ENCODE measurements at regions not wholly inside any gene's neighbourhood (a gene's known extent, or its start where the extent isn't known, plus 50 kb on each side); places are given as distances from the start of the nearest gene placed in this dataset.
"Not testable (repeated sequence)": the region's sequence is repeated elsewhere in the genome, so short reads cannot be mapped to it uniquely, and the experiment has no call there.

DNA sequence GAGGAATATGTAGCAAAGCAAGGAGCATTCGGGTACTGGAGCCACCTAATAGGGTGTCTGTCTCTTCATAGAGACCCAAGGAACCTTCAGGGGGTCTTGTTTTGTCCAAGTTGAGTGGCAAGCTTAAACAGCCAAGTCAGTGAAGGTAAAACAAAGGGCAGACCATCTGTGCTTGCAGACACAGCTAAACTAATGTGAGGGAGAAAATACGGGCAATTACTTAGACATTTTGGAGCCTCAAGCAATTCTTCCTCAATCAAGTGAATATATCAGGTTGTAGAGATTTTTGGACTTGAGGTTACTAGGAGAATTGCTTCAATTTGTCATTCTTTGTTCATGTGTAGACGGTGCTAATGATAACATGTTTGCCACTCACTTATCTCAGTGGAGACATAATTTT, 148.2 kb upstream of the ARHGAP20 start:
- DNase-seq: peak; percentile 23

DNA sequence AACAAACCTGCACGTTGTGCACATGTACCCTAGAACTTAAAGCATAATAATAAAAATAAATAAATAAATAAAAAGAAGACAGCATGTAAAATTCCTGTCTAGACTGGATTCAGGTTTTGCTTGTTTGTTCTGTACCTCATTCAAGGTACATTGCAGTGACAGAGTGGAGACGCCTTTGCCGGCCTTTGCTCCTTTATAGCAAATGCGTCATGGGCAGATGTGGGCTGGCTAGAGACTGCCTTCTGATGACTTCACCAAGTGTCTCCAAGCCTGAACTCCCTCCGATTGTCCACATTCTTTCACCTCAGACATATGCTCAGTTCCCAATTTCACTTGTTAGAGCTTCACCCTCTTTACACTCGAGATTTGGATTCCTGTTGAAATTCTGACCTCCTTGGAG, 147.8 kb upstream of the ARHGAP20 start:
- no peak for DNase-seq

DNA sequence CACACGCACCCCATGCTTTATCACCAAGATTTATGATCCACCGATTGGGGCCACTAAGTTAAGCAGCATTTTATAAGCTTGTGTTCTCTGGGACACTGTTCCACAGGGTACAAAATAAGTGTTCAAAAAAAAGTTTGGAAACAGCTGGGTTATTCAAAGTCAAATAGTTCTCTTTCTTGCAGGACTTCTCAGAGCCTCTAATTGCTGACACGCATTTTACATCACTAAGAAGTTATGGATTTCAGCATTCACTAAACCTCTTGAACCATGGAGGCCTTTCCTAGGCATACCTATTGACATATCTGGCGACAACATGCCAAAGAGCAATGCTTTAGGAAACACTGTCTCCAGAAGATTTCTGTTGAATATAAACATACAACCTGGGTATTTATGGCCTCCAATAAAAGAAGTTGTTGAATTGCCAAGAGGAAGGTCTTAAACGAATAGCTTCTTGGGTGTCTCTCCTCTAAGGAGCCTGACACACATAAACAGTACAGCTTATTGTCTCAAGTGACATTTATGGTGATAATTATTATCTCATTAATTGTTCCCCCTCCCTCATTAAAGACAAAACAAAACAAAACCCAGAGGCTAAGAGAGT, 147.1 kb upstream of the ARHGAP20 start:
- no peak for DNase-seq

DNA sequence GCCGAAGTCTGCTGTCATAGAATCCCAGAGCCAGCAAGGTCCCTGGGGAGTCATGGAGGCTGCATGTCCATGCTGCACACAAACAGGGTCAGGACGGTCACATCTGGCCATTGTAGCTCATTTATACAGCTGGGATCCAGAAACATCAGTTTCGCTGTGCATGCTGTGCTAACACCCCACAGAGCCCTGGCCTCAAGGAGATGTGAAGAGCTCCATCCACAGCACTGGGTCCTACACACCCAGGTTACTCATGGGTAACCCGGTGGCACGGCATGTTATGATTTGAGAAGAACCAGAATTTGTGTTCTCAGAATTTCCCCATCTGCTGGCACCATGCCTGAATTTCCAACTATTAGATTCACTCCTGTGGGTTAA, 146.3 kb upstream of the ARHGAP20 start:
- DNase-seq: no peak

DNA sequence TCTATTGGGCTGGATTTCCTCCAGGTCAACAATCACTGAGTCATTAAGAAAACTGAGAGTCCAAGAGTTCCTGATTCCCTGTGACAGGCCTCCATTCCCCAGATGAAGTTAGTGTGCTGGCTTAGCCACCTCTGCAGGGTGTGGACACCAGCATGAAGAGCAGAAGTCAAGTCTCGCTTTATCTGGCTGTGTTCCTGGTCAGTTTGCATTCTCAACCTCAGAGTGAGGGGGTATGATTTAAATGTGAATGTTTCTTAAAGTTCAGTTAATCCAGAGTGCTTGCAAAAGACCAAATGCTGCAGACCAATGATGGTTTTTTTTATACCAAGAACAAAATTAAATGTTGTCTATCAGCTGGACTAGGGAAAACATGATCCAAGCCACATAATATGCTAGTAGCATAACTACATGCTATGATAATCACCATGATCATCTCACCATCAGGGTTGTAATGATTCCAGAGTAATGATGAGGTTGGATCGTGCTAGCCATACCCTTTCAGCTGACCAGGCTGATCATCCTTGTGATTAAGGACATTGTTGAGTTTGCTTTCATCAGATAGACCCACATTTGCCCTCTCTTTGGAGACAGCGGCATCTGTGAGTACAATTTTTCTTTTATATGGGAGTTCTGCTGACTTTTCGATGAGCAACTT, 145.8 kb upstream of the ARHGAP20 start:
- no peak for DNase-seq

DNA sequence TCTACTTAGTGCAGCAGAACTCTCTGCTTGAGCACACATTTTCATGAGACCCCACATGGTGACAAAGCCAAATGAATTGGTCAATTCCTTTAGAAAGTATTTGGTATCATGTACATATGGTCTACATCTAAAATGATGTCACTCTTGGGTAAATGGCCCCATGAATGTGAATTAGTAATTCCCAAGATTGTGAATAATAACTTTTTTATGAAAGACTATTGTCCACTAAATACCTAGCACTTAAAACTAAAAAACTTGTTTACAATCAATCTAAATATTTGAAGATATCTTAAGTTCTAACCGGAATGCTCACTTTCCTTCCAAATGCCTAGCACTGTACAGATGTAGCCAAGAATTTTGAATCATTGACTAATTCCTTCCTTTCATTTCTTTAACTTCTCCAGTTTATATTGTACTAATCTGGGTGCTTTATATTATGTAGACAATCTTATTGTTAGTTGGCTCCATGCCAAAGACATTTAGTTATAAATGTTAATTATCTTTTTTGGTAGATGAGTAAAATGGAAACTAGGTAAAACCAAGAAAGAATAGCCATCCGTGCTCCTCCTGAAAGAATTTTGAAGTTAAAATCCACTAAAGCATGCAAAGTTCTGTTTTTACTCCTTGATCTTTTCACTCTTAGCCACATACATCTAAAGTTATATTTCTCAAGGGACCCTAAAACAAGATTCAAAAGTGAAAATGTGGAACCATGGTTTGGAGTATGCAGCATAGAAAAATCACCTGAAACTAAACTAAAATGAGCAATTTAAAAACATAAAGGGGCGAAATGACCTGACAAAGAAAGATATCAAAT, 145.0 kb upstream of the ARHGAP20 start:
- no peak for DNase-seq

DNA sequence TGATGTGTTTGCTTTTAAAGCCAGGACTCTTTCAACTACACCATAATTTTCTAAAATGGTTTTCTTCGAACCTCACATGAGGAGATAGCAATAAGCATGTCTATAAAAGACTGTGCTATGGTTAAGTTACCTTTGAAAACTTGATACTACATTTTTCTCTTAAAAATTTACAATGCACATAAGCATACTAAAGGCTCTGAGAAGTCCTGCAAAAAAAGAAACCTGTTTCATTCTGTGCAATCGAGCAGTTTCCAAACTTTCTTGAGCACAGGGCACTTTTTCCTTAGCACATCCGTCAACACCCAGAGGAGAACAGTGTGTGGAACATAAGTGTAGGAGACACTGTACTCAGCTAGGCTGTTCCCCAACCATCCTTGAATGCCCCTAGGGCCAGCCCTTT, 144.1 kb upstream of the ARHGAP20 start:
- DNase-seq: no peak

DNA sequence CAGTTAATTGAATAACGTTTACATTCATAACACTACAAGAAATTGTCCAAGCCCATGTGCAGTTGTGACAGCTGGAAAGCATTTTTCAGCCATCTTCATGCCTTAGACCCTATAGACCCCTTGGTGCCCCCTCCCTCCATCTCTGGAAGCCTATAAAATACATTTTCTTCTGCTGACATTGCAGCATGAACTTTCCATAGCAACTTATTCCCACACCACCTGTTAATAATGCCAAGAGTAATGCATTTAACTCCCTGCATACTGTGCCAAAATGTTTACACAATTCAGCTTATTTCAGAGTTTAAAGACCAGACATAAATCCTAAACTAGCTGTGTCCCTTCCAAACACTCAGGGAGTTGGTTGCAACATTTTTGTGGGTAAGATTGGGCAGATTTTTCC, 143.0 kb upstream of the ARHGAP20 start:
- DNase-seq: no peak

DNA sequence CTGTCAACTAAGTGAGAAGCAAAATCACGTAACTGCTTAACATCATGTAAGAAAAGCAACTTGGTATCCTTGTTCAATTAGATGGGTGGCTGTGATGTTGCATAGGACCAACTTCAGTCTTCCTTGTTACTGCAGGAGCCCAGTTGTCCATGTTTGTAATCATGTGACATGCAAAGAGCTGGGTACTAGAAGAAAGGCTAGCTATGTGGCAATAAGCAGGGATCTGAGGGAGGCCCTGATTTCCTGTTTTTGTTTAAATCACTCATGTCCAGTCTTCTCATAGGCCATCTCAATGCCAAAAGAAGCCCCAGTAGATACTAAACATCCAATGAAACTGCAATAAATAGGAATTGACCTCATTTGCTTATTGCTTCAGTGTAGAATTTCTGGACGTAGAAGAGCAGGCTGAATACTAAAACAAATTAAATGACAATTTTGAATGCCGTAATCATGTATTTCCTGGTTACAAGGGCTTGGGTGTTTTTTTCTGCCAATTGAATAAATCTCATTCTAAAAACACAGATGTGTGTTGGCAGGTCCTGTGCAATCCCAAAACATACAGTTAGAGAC, 140.8 kb upstream of the ARHGAP20 start:
- peak; percentile 8 for DNase-seq

DNA sequence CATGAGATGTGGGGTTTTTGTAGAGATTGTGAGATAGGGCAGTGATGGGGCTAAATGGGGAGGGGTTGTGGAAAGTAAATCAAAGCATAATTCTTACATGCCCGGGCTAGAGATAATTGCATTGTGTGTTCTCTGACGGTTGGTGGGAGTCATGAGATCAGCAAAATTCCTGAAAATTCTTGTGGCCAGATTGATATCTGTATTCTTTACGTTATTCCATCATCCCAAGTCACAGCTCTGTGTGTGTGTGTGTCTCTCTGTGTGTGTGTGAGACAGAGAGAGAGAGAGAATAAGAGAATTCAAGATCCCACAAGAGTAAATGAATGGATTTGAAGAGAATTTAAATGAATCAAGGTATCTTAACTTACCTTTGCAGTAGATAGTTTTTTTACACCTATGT, 138.6 kb upstream of the ARHGAP20 start:
- no peak for DNase-seq

DNA sequence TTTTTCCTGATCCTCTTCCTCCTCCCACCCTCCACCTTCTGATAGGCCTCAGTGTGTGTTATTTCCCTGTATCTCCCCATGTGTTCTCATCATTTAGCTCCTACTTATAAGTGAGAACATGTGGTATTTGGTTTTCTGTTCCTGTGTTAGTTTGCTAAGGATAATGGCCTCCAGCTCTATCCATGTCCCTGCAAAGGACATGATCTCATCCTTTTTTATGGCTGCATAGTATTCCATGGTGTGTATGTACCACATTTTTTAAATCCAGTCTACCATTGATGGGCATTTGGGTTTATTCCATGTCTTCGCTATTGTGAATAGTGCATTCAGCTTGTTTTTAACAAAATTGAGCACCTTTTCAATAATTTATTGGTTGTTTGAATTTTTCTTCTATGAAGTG, 130.8 kb upstream of the ARHGAP20 start:
- DNase-seq: not testable (repeated sequence)

DNA sequence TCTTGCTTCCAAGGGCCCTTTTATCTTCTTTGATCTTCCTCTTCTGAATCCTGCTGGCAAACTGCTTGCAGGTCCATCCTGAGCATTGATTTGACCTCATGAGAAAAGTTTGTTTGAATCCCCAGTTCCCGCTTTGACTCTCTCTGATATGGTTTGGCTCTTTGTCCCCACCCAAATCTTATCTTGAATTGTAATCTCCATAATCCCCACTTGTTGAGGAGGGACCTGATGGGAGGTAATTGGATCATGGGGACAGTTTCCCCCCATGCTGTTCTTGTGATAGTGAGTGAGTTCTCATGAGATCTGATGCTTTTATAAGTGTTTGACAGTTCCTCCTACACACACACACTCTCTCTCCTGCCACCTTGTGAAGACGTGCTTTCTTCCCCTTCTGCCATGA, 126.6 kb upstream of the ARHGAP20 start:
- DNase-seq: peak; percentile 32

DNA sequence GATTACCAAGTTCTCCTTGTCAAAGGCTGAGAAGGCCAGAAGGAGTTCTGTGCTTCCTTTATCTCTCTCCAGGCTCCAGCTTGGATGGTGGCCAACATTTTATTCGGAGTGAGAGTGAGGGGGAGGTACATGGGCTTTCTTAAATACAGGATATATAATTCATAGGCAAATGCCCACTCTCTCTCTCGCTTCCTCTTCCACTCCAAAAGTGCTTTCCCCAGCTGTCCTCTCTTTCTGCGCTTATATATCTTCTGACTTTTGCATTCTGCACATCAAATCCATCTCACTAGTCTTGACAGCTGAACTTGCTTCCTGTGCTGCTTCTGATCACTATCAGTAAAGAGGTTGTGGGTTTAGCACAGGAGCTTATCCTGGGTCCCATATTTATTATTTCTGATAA, 125.4 kb upstream of the ARHGAP20 start:
- no peak for DNase-seq

DNA sequence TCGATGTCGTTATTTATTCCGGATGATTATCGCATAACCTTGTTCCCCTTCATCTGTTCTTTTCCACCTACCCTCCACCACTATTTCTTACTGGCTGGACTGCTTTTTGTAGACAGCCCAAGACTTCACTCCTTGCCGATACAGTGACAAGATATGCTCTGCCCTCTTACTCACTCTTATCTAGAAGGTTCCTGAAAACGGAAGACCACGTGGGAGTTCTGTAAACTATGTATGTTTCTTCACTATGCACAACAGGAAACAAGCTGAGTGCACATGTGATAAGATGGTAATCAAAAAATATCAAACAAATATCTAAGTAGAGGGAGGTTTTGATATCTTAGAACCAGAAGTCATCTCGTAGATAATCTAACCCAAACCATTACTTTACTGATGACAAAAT, 122.9 kb upstream of the ARHGAP20 start:
- DNase-seq: no peak

DNA sequence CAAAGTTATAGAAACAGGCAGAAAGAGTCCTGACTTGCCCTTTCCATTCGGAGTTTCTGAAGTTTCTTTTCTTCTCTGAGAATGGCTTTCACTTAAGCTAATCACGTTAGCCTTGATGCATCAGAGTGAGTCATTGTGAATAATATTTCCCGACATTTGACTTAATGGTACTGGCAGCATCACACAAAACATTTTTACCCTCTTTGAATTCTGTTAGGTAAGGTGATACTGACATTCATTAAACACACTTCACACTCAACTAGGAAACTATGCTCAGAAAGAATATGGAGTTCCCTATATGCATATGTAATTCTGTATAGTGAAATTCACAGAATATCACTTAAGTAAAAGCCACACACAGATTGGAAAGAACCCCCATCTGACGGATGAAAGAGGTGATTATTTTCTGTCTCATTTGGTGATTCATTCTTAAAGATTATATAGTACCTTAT, 120.8 kb upstream of the ARHGAP20 start:
- DNase-seq: no peak

DNA sequence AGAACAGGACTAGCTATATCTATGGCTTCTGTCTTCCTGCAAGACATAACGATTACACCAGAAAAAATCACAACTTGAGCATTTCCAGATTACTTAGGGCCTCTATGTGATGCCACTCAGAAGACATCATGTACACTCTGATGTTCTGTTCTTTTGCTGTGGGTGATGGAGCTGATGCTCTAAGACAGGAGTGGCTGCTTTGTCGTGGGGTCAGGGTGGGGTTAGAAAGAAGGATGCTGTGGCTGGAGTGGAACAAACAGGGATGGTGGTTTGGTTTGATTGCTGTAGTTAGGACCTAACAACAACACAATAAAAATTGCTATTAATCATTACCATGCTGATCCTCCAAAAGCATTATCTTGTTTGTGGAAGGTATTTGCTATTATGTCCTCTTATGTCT, 120.3 kb upstream of the ARHGAP20 start:
- DNase-seq: no peak

DNA sequence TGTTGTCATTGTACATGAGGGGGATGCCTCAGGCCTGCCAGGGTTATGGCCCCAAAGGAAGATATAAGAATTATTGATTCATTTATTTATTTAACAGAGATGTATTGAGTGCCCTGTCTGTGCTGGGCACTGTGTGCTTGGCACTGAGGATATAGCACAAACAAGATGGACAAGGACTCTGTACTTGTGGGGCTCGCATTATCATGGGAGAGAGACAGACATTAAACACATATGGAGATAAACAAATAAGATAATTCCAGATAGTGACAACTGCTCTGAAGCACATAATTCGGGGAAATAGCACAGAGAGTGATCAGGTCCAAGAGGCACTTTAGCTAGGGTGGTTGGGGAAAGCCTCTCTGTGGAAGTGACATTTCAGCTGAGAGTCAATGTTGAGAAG, 119.8 kb upstream of the ARHGAP20 start:
- no peak for DNase-seq

DNA sequence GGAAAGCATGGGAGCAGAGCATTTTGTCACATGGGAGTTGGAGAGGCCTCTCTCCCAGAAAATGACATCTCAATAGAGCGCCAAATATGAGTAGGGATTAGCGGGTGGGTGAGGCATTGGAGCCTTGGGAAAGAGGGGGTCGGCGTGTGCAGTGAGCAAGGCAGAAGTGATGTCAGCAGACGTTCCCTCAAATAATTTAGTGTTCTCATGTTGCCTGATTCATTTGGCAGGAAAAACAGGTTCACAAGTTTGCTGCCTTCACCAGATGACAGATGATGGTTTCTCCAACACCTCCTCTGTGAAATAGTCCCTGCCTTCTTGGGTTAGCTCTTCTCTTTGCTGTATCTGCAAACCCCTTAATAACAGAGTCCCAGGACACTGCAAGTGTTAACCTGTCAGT, 118.5 kb upstream of the ARHGAP20 start:
- no peak for DNase-seq

DNA sequence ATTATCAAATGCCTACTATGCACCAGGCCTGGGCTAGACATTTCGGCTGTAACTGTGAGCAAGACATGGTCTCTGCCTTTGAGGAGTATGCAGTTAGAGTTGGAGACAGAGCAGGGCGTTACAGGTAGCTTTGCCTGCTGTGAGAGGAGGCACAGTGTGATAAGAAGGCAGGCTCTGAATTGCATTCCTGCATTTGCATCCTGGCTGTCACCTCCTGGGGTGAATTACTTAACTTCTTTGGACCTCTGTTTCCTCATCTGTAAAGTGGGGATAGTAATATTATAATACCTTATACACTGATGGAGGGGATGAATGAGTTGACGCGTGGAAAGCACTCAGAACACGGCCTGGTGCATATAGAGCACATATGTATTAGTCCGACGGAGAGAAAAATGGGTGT, 118.1 kb upstream of the ARHGAP20 start:
- no peak for DNase-seq

DNA sequence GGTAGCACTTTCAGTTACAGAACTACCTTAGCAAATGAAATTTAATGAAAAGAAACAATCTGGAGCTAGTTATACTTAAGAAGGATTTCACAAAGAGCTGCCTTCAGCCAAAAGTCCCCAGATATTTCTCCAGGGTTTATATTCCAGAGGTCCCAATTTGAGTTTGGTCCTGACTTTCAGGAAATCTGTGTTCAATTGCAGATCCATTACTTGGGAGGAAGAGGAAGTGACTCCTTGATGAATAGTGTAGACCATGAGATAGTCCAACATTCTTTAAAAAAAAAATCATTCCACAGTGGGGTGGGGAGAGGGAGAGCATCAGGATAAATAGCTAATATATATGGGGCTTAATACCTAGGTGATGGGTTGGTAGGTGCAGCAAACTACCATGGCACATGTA, 117.6 kb upstream of the ARHGAP20 start:
- no peak for DNase-seq

DNA sequence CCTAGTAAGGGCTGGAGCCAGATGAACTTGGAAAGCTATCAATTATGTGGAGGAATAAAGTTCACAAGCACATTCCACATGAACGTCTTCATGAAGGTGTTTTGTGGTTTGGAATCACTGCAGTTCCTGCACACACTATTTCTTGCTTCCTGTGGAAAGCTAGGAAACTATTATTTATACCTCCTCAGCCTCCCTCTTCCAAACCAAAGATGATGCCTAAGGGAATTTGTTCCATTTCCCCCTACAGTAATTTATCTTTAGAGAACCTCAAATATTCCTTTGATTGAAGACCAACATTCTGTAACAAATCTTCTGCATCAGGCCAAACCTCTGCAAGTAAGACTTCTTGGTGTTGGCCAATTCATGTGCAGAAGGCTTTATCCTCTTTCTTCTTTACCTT, 115.8 kb upstream of the ARHGAP20 start:
- DNase-seq: no peak

DNA sequence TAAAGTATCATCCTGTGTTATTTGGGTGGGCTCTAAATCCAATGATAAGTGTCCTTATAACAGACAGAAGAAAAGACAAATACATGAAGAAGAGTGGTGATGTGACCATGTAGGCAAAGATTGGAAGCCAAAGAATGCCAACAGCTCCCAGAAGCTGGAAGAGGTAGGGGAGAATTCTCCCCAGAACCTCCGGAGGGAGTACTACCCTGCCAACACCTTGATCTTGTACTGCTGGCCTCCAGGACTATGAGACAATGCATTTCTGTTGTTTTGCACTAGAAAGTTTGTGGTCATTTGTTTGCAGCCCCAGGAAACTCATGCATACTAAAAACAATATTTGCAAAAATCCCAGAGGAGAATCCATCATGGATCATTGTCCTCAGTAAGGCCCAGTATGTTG, 115.0 kb upstream of the ARHGAP20 start:
- DNase-seq: no peak

DNA sequence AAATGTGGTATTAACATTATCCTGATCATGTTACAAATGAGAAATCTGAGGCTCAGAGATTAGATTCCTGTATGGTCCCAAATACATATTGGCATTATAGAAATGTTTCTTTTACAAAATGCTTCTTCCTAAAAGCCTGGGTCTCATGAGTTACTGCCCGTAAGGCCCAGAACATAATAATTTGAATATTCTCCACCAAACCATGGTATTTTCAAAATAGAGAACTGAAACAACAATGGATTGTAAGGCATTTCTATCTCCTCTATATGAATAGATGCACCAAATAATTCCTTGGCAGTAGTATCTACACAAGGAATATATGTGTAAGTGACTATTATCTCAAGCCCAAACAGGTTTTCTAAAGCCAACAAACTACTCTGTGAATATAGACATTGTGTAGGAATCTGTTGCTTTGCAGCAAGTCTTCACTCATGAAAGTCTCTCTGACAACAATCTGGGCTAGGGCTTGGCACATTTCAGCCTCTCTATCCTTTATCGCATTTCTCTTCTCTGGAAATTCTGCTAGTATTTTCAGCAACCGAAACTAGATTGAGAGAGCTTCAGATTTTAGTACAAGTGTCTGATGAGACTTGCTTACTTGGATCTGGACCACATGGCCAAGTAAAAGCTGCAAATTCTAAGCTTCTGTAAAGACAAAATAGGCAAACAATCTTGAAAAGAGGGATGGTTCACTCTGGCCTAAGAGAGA, 112.8 kb upstream of the ARHGAP20 start:
- no peak for DNase-seq

Data from NCI-H82 (cell line).